RWPE1 (cell line): ENCODE measurements at regions not wholly inside any gene's neighbourhood (a gene's known extent, or its start where the extent isn't known, plus 50 kb on each side); places are given as distances from the start of the nearest gene placed in this dataset.

ENCODE experiments used
- CTCF ChIA-PET: fragments of 350-600 bp; sonication (Branson Sonifier 250); formaldehyde crosslinking; extraction: SDS; loops from one replicate; lab custom pipeline; 2021; lab: Yijun Ruan, JAX
- POLR2A ChIA-PET: fragments of 400-600 bp; formaldehyde crosslinking; extraction: SDS; loops from one replicate; lab custom pipeline; 2020; ENCODE audit warnings: antibody characterized with exemption; ENCODE audit not compliant: low non-redundant PET; lab: Yijun Ruan, JAX
- DNase-seq: peaks from one replicate; pipeline ENCODE4 v3.0.0; 2012; ENCODE audit warnings: low spot score
- H3K27ac ChIP-seq: fragments of 450-650 bp; 2 replicates; pipeline ENCODE4 v1.5.1; 2017
- TF ChIP-seq, protein P1 (sequence below): fragments of 450-650 bp; conservative IDR thresholded peaks from 2 replicates; pipeline ENCODE4 v1.5.1; 2017; ENCODE audit warnings: low read depth, mild to moderate bottlenecking

DNA sequence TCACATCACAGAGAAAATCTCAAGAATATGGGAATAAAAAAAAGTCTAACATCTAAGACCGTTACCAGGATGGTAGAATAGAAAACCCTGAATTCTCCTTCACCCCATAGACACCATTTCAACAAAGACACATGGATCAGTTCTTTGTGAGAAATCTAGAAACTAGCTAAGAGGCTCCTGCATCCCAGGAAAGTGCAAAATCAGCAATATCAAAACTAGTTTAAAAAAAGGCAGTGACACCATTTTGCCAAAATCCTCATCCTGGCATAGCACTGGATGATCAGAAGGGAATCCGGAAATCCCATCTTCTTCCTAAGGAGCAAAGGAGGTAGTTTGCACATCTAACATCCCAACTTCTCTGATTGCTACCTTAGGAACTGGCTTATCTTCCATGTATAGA is 88.9 kb upstream of the MAGEE2 start:
- H3K27ac ChIP-seq: no peak overlapping the region
- no peak for DNase-seq
- ChIA-PET CTCF (interaction anchor here (0.6 kb wide), 1 partner anchor 144 kb away, joined by 3 read pairs; no protein-coding TSS in a partner anchor), POLR2A (no interaction called here)
- TF ChIP-seq, protein P1, sequence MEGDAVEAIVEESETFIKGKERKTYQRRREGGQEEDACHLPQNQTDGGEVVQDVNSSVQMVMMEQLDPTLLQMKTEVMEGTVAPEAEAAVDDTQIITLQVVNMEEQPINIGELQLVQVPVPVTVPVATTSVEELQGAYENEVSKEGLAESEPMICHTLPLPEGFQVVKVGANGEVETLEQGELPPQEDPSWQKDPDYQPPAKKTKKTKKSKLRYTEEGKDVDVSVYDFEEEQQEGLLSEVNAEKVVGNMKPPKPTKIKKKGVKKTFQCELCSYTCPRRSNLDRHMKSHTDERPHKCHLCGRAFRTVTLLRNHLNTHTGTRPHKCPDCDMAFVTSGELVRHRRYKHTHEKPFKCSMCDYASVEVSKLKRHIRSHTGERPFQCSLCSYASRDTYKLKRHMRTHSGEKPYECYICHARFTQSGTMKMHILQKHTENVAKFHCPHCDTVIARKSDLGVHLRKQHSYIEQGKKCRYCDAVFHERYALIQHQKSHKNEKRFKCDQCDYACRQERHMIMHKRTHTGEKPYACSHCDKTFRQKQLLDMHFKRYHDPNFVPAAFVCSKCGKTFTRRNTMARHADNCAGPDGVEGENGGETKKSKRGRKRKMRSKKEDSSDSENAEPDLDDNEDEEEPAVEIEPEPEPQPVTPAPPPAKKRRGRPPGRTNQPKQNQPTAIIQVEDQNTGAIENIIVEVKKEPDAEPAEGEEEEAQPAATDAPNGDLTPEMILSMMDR: no peak

DNA sequence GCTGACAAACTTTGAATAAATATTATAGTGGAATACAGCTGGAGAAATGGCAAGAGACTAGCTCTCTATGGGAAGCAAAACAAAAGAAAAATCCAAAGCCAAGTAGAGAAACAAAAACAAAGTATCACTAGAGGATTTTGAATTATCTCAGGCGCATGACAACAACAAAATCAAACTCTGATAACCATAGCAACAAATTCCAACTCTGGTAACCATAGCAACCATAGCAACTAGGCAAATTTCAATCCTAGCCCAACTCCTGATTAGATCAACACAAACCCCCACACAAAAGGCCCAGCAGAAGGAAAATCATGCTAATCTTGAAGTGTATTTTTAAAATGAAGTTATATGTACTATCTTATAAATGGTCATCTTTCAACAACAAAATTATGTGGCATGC is 98.4 kb upstream of the MAGEE2 start:
- ChIA-PET CTCF (no interaction called here), POLR2A (no interaction called here)
- TF ChIP-seq, protein P1: no peak
- no peak for DNase-seq
- H3K27ac ChIP-seq: no peak overlapping the region

DNA sequence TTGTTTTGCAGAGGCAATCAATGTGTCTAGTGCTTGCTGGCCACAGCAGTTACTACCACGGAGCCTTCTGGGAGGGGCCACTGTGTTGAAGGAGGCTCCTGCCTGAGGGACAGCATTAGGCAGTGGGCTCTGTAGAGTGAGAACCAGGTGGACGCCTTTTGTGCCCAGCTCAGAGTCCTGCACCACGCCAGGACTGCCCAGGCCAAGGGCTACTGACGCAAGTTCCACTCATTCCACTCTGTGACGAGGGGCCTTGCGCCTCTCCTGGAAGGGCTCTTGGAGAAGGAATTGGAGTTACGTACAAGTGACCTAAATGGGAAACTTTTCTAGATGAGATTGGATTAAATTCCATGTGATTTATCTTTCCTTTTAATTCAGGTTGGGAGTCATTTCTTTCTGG is 102.8 kb upstream of the MAGEE2 start:
- POLR2A ChIA-PET: no interaction called here
- no peak for DNase-seq
- no peak overlapping the region for H3K27ac ChIP-seq
- TF ChIP-seq, protein P1: no peak
- CTCF ChIA-PET: no interaction called here

DNA sequence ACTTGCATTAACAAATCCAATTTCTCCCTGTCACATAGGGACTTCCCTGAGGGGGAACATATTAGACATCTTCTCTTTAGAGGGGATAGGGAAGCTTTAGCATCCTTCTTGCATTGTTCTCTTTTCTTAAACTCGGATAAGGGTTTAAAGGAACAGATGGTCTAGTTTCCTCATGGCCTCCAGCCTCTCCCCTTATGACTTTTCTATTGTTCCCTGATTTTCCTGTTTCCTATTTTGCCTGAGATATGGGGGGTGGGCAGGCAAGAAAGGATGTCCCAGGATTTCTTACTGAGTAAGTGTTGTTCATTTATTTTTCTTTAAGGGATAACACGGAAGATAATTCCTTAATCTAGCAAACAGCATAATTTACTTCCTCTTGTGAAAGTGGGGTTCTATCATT is 107.7 kb upstream of the MAGEE2 start:
- H3K27ac ChIP-seq: no peak overlapping the region
- no peak for DNase-seq
- TF ChIP-seq, protein P1: no peak
- POLR2A ChIA-PET: no interaction called here
- CTCF ChIA-PET: no interaction called here

DNA sequence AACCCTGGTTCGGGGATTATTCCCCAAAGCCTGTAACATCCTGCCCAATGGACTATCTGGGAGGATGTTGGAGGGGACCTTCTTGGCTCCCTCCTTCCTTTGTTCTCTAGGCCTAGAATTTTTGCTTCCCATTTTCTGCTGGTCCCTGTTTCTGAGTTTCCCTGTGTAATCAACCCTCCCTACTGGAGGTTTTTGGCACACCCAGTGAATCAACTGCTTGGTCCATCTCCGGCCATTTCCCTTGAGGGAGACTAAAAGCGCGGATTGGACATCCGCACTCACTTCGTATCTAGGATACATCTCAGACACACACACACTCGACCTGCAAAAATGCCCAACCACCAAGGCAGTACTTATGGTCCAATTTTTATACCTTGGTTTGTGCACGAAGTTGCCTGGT is 108.2 kb upstream of the MAGEE2 start:
- ChIA-PET CTCF (no interaction called here), POLR2A (no interaction called here)
- TF ChIP-seq, protein P1: no peak
- no peak for DNase-seq
- H3K27ac ChIP-seq: no peak overlapping the region

- POLR2A ChIA-PET: no interaction called here
- no peak for DNase-seq
- no peak overlapping the region for H3K27ac ChIP-seq
- TF ChIP-seq, protein P1: no peak
- CTCF ChIA-PET: no interaction called here
Measured at GRCh38 chrX:75911716-75912115, 126.7 kb upstream of the MAGEE2 start.
